T-helper 2 cell (primary cell): ENCODE measurements at regions not wholly inside any gene's neighbourhood (a gene's known extent, or its start where the extent isn't known, plus 50 kb on each side); places are given as distances from the start of the nearest gene placed in this dataset.
"Not testable (repeated sequence)": the region's sequence is repeated elsewhere in the genome, so short reads cannot be mapped to it uniquely, and the experiment has no call there.

ENCODE experiments used
- DNase-seq, 5 experiments: peaks; one replicate each; pipeline versions ENCODE4 v3.0.0 to v3.0.0-alpha.2; 2012 to 2022

DNA sequence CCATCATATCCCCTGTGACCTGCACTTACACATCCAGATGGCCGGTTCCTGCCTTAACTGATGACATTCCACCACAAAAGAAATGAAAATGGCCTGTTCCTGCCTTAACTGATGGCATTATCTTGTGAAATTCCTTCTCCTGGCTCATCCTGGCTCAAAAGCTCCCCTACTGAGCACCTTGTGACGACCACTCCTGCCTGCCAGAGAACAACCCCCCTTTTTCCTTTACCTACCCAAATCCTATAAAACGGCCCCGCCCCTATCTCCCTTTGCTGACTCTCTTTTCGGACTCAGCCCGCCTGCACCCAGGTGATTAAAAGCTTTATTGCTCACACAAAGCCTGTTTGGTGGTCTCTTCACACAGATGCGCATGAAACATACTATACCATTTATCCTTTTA lies 279.7 kb upstream of the CHRM3 start:
- not testable (repeated sequence) for DNase-seq

- no peak for DNase-seq
Measured at GRCh38 chr1:239098400-239099037, 287.8 kb upstream of the CHRM3 start.

DNA sequence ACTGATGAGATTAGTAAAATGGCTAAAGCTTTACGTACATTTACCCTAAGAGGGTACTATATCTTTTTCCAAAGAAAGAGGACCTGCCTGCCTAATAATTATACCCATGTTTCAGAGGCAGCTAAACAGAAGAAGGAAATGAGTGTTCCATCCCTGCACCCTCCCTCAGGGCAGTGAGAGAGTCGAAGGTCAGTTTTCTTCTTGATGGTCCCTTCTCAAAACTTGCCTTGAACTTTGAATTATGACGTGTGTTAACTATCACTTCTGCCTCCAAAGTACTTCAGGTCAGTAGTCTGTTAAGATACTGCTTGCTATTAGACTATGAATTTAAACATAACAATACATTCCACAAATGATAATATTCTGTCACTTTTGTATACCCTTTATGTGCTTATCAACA lies 294.8 kb upstream of the CHRM3 start:
- no peak for DNase-seq

GRCh38 chr1:239084459-239085080 lies 301.8 kb upstream of the CHRM3 start:
- no peak for DNase-seq

DNA sequence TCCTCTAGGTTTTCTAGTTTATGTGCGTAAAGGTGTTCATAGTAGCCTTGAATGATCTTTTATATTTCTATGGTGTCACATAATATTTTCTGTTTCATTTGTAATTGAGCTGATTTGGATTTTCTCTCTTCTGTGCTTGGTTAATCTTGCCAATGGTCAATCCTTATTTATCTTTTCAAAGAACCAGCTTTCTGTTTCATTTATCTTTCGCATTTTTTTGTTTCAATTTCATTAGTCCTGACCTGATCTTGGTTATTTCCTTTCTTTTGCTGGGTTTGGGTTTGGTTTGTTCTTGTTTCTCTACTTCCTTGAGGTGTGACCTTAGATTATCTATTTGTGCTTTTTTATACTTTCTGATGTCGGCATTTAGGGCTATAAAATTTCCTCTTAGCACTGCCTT lies 304.4 kb upstream of the CHRM3 start:
- DNase-seq, result not testable (repeated sequence)

DNA sequence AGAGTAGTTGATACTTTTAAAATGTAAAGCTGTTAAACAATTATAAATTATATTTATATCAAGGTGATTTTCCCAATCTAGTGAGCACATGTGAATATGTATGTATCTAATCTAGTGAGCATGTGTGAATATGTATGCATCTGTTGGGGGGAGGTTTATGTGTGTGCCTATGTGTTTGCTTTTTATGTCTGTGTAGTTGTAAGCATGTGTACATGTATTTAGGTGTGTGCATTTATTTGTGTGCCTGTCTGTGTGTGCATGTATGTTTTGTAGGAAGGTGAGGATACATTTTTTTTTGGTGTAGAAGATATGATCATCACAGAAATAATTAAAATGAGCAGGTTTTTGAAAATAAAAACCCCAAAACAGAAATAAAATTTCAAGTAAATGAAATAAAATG lies 318.9 kb upstream of the CHRM3 start:
- DNase-seq, result no peak

GRCh38 chr1:239067058-239067457 lies 319.3 kb upstream of the CHRM3 start:
- no peak for DNase-seq

- no peak for DNase-seq
Measured at GRCh38 chr1:239061770-239062169, 324.6 kb upstream of the CHRM3 start.

- no peak for DNase-seq
Measured at GRCh38 chr1:239058190-239058589, 328.2 kb upstream of the CHRM3 start.

DNA sequence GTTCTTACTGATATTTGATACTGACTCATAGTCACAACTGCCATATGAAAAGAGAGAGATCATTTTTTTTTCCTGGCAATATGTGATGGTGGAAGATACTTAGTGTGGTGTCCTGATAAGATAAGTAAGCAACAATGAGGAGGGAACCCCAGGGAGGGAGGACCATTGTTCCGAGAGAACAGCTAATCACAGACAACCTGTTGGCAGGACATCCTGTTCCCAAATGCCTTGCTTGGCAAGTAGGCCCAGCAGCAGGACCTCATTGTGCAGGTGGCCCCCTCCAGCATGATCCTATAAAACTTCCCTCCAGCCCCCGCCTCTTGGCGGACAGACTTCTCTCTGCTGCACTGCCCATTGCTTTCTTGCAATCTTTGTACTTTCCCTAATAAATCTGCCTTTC lies 329.4 kb upstream of the CHRM3 start:
- DNase-seq, result no peak

GRCh38 chr1:239053279-239053678 lies 333.1 kb upstream of the CHRM3 start:
- no peak for DNase-seq

DNA sequence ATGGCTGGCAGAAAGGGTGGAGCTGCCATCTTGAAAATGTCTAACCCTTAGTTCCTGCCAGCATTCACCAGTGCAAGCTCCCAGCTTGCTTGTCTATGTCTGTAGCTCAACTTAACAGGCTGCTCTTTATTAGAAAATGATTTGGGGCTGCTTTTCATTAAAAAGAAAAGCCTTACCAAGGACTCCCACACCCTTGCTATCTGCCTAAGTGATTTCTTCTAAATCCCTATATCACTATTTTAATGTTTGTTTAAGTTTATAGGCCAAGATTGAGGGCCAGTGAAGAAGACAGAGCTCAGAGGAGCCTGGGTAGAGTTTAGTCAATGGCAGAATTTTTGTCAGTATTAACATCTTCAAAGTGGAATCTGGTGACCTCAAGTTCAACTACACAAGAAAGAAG lies 336.8 kb upstream of the CHRM3 start:
- DNase-seq, result no peak

GRCh38 chr1:239044829-239045228 lies 341.5 kb upstream of the CHRM3 start:
- no peak for DNase-seq

DNA sequence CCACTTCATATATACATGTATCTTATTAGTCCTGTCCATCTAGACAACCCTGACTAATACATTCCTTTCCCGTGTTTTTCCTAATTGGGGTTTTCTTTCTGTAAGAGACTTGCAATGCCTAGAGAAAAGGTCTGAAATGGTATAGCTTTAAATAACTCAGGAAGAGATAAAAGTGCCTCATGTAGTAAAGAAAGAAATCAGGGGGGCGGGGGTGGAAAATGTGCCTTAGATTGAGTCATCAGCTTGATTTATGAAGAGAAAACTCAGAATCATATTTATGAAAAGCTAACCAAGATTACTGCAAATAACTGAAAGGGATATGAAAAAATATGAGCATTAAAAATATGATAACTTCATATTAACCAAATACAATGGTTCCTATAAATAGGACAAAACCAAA lies 345.8 kb upstream of the CHRM3 start:
- no peak for DNase-seq

GRCh38 chr1:239031310-239031709 lies 355.1 kb upstream of the CHRM3 start:
- no peak for DNase-seq

GRCh38 chr1:239025997-239026694 lies 360.2 kb upstream of the CHRM3 start:
- DNase-seq, result no peak

DNA sequence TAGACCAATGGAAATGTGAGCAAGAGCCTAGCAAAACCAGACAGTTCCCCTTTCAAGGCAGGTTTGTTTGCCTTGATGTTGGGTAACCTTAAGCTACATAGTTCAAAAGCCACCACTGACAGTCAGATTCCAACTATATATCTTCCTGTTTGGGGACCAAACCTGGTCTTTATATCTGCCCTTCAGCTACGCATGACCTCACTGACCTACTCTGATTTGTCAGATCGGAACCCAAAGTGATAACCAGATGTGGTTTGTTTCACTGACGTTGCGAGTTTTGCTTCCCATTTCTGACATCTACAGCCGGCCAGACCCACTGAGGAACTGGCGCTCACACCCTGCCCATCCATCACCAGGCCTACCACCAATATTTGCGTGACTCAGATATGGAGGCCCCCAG lies 361.1 kb upstream of the CHRM3 start:
- no peak for DNase-seq

GRCh38 chr1:239023732-239024360 lies 362.5 kb upstream of the CHRM3 start:
- DNase-seq, result no peak

DNA sequence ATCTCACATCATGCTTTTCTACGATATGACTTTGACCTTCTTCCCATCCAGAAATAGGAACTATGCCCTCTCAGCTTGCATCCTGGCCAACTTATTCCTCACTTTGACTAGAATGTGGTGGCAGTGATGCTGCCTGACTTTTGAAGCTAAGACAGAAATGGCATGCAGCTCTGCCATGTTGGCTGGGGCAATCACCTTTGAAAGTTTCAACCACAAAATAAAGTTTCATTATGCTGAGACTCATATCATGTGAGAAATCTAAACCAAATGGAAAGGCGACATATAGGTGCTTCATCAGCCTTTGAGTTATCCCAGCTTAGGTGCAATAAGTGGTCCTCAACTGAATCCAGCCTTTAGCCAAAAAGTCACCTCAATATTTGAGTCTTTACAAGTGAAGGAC lies 370.0 kb upstream of the CHRM3 start:
- no peak for DNase-seq

GRCh38 chr1:239011382-239011781 lies 375.0 kb upstream of the CHRM3 start:
- DNase-seq, result no peak

- DNase-seq, result no peak
Measured at GRCh38 chr1:239008568-239008967, 377.8 kb upstream of the CHRM3 start.

- DNase-seq, result no peak
Measured at GRCh38 chr1:239006276-239006675, 380.1 kb upstream of the CHRM3 start.

GRCh38 chr1:238999944-239000343 lies 386.4 kb upstream of the CHRM3 start:
- DNase-seq, result no peak

GRCh38 chr1:238998577-238998976 lies 387.8 kb upstream of the CHRM3 start:
- DNase-seq, result no peak
